Cardiac fibroblast (primary cell): ENCODE measurements at regions not wholly inside any gene's neighbourhood (a gene's known extent, or its start where the extent isn't known, plus 50 kb on each side); places are given as distances from the start of the nearest gene placed in this dataset.

ENCODE experiments used
- DNase-seq, 2 donors: peaks; one replicate each; pipeline versions ENCODE4 v3.0.0 to v3.0.0-alpha.2; 2010; ENCODE audit warnings: low read depth in 2 of 2
- H3K4me3 ChIP-seq, 2 donors: replicated peaks in 1 of 2; 1 replicate in 1 of 2; 2 replicates in 1 of 2; pipeline ENCODE4 v1.5.1; 2011; ENCODE audit warnings: low read depth in 2 of 2, low read length in 2 of 2, mild to moderate bottlenecking in 2 of 2, moderate library complexity in 1 of 2
- CTCF ChIP-seq: IDR thresholded peaks from one replicate; pipeline ENCODE4 v1.5.1; 2011; ENCODE audit warnings: low read depth, mild to moderate bottlenecking, low read length, inconsistent platforms

GRCh38 chr16:17526956-17527937, 56.5 kb upstream of the XYLT1 start:
- no peak overlapping the region for H3K4me3 ChIP-seq
- DNase-seq, result no peak
- TF ChIP-seq CTCF, result no peak

- no peak for TF ChIP-seq CTCF
- H3K4me3 ChIP-seq, result no peak overlapping the region
- no peak for DNase-seq
Measured at GRCh38 chr16:17524656-17525055, 53.9 kb upstream of the XYLT1 start.

GRCh38 chr16:17520561-17520960, 49.8 kb upstream of the XYLT1 start:
- TF ChIP-seq CTCF, result no peak
- no peak overlapping the region for H3K4me3 ChIP-seq
- DNase-seq, result peak in 1 of 2 donors; percentile 20
